MV-4-11 (cell line): ENCODE measurements at regions not wholly inside any gene's neighbourhood (a gene's known extent, or its start where the extent isn't known, plus 50 kb on each side); places are given as distances from the start of the nearest gene placed in this dataset.
A peak's percentile ranks its signal among the peaks of the same experiment; 100 is the strongest.
"Not testable (repeated sequence)": the region's sequence is repeated elsewhere in the genome, so short reads cannot be mapped to it uniquely, and the experiment has no call there.

Experiments
- DNase-seq: peaks from one replicate; lab custom pipeline; 2025; lab: John Stamatoyannopoulos, UW

- no peak for DNase-seq
Measured at GRCh38 chr16:59090541-59090940, 356.4 kb upstream of the GOT2 start.

GRCh38 chr16:59088431-59088830, 354.3 kb upstream of the GOT2 start:
- no peak for DNase-seq

- DNase-seq, result peak; percentile 60
Measured at GRCh38 chr16:59087641-59088040, 353.5 kb upstream of the GOT2 start.

GRCh38 chr16:59067205-59067604, 333.1 kb upstream of the GOT2 start:
- DNase-seq, result peak; percentile 99

- DNase-seq, result no peak
Measured at GRCh38 chr16:59060207-59060606, 326.1 kb upstream of the GOT2 start.

- DNase-seq, result peak; percentile 90
Measured at GRCh38 chr16:59058250-59058649, 324.1 kb upstream of the GOT2 start.

GRCh38 chr16:59053911-59054310, 319.8 kb upstream of the GOT2 start:
- peak; percentile 93 for DNase-seq

- no peak for DNase-seq
Measured at GRCh38 chr16:59052231-59052630, 318.1 kb upstream of the GOT2 start.

- no peak for DNase-seq
Measured at GRCh38 chr16:59048876-59049275, 314.8 kb upstream of the GOT2 start.

- DNase-seq, result peak; percentile 29
Measured at GRCh38 chr16:59047114-59047513, 313.0 kb upstream of the GOT2 start.

GRCh38 chr16:59046335-59046734, 312.2 kb upstream of the GOT2 start:
- DNase-seq, result peak; percentile 25

- DNase-seq, result no peak
Measured at GRCh38 chr16:59045501-59045900, 311.4 kb upstream of the GOT2 start.

- no peak for DNase-seq
Measured at GRCh38 chr16:59044616-59045015, 310.5 kb upstream of the GOT2 start.

GRCh38 chr16:59042301-59042700, 308.2 kb upstream of the GOT2 start:
- DNase-seq, result peak; percentile 93

- DNase-seq, result peak; percentile 83
Measured at GRCh38 chr16:59039066-59039720, 305.1 kb upstream of the GOT2 start.

GRCh38 chr16:59030923-59031485, 296.9 kb upstream of the GOT2 start:
- no peak for DNase-seq

- no peak for DNase-seq
Measured at GRCh38 chr16:59021751-59022150, 287.6 kb upstream of the GOT2 start.

- DNase-seq, result no peak
Measured at GRCh38 chr16:59013930-59014329, 279.8 kb upstream of the GOT2 start.

GRCh38 chr16:58999762-59000161, 265.6 kb upstream of the GOT2 start:
- no peak for DNase-seq

- DNase-seq, result not testable (repeated sequence)
Measured at GRCh38 chr16:58992755-58993154, 258.6 kb upstream of the GOT2 start.

- DNase-seq, result not testable (repeated sequence)
Measured at GRCh38 chr16:58983181-58983965, 249.3 kb upstream of the GOT2 start.

- DNase-seq, result peak; percentile 83
Measured at GRCh38 chr16:58970775-58971174, 236.7 kb upstream of the GOT2 start.

GRCh38 chr16:58963479-58963878, 229.4 kb upstream of the GOT2 start:
- no peak for DNase-seq
